ENCODE measurements at regions not wholly inside any gene's neighbourhood (a gene's known extent, or its start where the extent isn't known, plus 50 kb on each side); places are given as distances from the start of the nearest gene placed in this dataset.
A peak's percentile ranks its signal among the peaks of the same experiment; 100 is the strongest.

GRCh38 chr4:3708611-3709010 is 57.6 kb upstream of the ADRA2C start:
- DNase-seq (ENCODE audit: extremely low spot score), result no peak
- ChIA-PET POLR2A (no interaction called here), CTCF (no interaction called here)
- no peak for TF ChIP-seq CTCF (IDR thresholded peaks at IDR 0.05; ENCODE audit: control extremely low read depth, extremely low read depth, low read depth, missing control alignments)

- POLR2A ChIA-PET, result no interaction called here
- no peak for TF ChIP-seq CTCF (IDR thresholded peaks at IDR 0.05; ENCODE audit: control extremely low read depth, extremely low read depth, low read depth, missing control alignments)
These were observed 58.1 kb upstream of the ADRA2C start for GRCh38 chr4:3708103-3708510.

GRCh38 chr4:3707423-3708102 is 58.6 kb upstream of the ADRA2C start:
- no peak for TF ChIP-seq CTCF (IDR thresholded peaks at IDR 0.05; ENCODE audit: control extremely low read depth, extremely low read depth, low read depth, missing control alignments)
- no peak for DNase-seq (ENCODE audit: extremely low spot score)
- POLR2A ChIA-PET, result no interaction called here
- CTCF ChIA-PET, result no interaction called here

More at GRCh38 chr4:3708103-3708510, 58.1 kb upstream of the ADRA2C start:
- peak; percentile 42 for DNase-seq (ENCODE audit: extremely low spot score)
- CTCF ChIA-PET, result no interaction called here

- ChIA-PET POLR2A (no interaction called here), CTCF (no interaction called here)
- no peak for TF ChIP-seq CTCF (IDR thresholded peaks at IDR 0.05; ENCODE audit: control extremely low read depth, extremely low read depth, low read depth, missing control alignments)
- no peak for DNase-seq (ENCODE audit: extremely low spot score)
These were observed 59.4 kb upstream of the ADRA2C start for GRCh38 chr4:3706565-3707422.

- POLR2A ChIA-PET, result no interaction called here
- no peak for TF ChIP-seq CTCF (IDR thresholded peaks at IDR 0.05; ENCODE audit: control extremely low read depth, extremely low read depth, low read depth, missing control alignments)
- CTCF ChIA-PET, result no interaction called here
These were observed 60.1 kb upstream of the ADRA2C start for GRCh38 chr4:3706111-3706511.

GRCh38 chr4:3705236-3705987 is 60.8 kb upstream of the ADRA2C start:
- no peak for DNase-seq (ENCODE audit: extremely low spot score)
- TF ChIP-seq CTCF (IDR thresholded peaks at IDR 0.05; ENCODE audit: control extremely low read depth, extremely low read depth, low read depth, missing control alignments), result no peak
- POLR2A ChIA-PET, result no interaction called here
- CTCF ChIA-PET, result no interaction called here

More at GRCh38 chr4:3706111-3706511, 60.1 kb upstream of the ADRA2C start:
- no peak for DNase-seq (ENCODE audit: extremely low spot score)
